AG10803 (cell line): ENCODE measurements at regions not wholly inside any gene's neighbourhood (a gene's known extent, or its start where the extent isn't known, plus 50 kb on each side); places are given as distances from the start of the nearest gene placed in this dataset.

Source experiments
- DNase-seq: peaks from one replicate; pipeline ENCODE4 v3.0.0; 2010; ENCODE audit warnings: low read depth
- H3K4me3 ChIP-seq: 2 replicates; pipeline ENCODE4 v1.5.1; 2011; ENCODE audit warnings: mild to moderate bottlenecking, low read length, control low read depth
- TF ChIP-seq, protein P1 (sequence below): conservative IDR thresholded peaks from 2 replicates; pipeline ENCODE4 v1.5.1; 2011; ENCODE audit warnings: mild to moderate bottlenecking, low read length, control low read depth, inconsistent platforms

DNA sequence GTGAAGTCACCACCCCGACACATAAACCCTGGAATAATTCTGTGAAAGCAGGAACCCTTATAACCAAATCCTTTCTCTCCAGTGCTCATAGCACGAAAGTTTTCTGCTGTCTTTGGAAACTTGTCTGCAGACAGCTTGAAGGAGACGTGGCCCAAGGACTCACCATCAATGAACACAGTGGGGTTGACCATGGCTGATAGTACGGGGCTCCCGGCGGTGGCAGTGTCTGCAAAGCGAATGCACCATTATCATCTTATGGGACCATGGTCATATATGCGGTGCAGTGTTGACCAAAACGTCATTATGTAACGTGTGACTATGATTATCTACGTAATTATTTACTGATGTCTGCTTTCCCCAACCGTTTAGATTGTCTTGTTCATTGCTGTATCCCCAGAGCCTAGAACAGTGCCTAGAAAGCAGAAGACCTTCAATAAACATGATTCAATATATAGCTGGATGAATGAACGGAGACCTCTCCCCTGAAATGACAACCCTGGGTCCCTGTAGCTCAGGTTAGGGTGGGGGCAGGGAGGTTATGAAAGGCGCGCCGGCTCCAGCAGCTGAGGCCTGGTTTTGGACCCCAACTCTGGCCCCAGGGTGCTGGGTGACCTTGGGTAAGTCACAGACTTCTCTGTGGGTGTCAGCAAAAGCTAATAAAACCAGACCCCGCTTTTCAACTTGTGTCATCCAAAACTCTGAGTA, 128.4 kb upstream of the ZBTB40 start:
- no peak for DNase-seq
- no peak overlapping the region for H3K4me3 ChIP-seq
- TF ChIP-seq, protein P1, sequence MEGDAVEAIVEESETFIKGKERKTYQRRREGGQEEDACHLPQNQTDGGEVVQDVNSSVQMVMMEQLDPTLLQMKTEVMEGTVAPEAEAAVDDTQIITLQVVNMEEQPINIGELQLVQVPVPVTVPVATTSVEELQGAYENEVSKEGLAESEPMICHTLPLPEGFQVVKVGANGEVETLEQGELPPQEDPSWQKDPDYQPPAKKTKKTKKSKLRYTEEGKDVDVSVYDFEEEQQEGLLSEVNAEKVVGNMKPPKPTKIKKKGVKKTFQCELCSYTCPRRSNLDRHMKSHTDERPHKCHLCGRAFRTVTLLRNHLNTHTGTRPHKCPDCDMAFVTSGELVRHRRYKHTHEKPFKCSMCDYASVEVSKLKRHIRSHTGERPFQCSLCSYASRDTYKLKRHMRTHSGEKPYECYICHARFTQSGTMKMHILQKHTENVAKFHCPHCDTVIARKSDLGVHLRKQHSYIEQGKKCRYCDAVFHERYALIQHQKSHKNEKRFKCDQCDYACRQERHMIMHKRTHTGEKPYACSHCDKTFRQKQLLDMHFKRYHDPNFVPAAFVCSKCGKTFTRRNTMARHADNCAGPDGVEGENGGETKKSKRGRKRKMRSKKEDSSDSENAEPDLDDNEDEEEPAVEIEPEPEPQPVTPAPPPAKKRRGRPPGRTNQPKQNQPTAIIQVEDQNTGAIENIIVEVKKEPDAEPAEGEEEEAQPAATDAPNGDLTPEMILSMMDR = no peak

DNA sequence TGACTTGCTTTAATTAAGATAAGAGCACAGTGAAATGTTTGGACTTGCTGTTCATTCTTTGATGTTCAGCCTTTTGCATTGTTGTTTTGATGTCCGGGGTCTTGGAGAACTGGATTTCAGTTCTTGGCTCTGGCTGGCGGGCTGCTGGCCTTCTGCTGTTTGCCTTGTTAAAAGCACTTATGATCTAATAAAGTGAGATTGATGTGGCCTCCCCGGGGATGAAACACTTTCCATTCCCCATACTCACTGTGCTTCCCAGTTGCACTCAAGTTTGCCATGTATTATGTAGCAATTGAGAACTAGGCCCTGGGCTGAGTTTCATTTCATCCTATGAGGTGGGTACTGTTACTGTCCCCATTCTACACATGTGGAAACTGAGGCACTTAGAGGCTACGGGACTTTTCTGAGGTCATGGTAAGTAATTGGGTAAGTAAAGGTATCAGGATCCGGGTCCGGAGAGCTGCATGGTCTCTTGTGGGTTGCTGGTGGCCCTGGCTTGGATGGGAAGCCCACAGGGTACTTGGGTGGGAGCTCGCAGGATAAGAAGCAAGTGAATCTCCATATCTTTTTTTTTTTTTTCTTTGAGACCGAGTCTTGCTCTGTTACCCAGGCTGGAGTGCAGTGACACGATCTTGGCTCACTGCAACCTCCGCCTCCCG, 127.7 kb upstream of the ZBTB40 start:
- DNase-seq = no peak
- TF ChIP-seq, protein P1 = no peak
- H3K4me3 ChIP-seq = no peak overlapping the region

DNA sequence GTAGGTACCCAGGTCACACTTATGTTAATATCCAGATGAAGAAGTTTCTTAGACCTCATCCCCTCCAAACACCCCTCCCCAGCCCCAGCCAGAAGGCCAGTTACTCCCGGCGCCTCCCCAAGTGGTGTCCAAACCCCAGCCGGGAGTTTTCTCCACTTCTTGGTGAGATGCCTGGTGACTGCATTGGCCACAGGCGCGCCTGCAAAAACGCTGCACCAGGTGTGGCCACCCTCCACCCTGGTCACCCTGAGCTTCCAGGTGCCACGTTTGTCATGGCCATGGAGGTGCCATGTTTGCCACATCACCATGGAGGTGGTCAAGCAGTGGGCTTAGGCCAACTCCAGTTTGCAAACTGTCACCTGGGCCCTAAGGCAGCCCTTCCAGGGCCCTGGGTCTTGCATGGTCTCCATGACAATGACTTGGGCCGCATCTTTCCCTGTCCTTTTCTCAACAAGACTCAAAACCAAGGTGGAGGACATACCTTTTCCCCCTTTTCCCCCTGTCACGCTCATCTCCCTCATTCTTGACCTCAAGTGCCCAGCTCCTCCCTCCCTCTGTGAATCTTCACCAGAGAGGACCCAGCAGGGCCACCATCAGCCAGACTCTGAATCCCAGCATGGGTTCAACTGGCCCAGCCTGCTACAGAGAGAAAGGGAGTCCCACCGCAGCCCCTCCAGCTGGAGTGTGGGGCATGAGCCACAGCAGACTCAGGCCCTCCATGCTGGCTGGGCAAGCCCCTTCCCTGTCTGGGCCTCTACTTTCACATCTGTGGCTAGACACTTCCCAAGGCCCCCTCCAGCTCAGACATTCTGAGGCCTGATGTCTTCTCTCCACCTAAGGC, 125.9 kb upstream of the ZBTB40 start:
- TF ChIP-seq, protein P1 = no peak
- no peak overlapping the region for H3K4me3 ChIP-seq
- no peak for DNase-seq

DNA sequence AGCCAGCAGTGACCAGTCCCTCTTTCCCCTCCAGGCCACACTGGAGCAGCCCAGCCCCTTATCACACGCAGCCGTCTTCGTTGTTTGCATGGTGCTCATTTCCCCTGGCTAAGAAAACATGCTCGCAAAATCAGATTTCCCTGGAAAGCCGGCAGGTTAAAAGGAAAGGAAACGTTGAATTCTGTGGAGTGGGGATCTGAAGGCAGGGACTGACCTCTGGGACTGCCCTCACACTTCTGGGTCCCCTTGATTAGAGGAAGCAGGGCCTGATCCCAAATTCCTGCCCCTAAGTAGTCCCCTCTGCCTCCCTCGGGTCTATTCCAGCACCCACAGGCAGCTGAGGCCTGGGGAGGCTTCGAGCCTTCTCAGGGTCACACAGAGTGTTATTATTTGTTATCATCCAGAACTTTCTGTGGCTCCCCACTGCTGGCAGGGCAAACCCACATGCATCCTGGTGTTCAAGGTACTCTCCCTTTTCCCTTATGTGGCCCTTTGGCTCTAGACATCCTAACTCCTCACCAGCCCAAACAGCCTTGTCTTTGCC, 125.2 kb upstream of the ZBTB40 start:
- DNase-seq = no peak
- no peak overlapping the region for H3K4me3 ChIP-seq
- TF ChIP-seq, protein P1 = no peak

DNA sequence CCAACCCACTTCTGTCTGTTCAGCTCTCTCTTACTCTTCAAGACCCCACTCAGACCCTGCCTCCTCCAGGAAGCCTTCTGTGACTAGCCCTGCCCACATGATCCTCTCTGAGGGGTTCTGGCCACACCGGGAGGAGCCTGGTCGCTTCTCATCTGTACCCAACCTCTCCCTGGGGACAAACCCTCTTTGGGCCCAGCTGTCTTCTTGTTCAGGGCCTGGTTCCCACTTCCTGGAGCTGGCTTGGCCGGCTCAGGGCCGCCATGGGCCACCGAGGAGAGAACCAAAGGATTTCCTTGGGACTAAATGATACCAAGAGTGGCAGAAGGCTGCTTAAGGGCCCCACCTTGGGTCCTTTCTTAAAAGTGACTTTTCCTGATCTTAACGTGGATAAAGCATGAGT, 124.7 kb upstream of the ZBTB40 start:
- DNase-seq = no peak
- no peak overlapping the region for H3K4me3 ChIP-seq
- TF ChIP-seq, protein P1 = no peak

DNA sequence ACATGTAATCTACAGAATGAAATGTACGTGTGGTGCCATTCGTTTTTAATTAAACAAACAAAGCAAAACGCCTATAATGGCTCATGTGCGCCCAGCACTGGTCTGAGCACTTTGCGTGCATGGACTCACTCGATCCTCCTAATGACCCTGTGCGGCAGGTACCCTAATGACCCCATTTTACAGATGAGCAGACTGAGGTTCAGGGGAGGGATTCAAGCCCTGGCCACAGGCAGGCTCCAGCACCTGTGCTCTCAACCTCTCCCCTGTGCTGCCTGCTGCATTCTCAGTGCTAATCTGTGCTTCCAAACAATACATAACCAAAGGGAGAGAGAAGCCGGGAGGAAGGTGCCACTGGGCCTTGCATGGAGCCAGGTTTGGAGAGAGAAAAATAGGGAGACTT, 124.2 kb upstream of the ZBTB40 start:
- TF ChIP-seq, protein P1 = no peak
- no peak for DNase-seq
- no peak overlapping the region for H3K4me3 ChIP-seq
